Putamen (tissue), 1 donor: ENCODE measurements at regions not wholly inside any gene's neighbourhood (a gene's known extent, or its start where the extent isn't known, plus 50 kb on each side); places are given as distances from the start of the nearest gene placed in this dataset.

ENCODE experiments used
- DNase-seq: peaks from one replicate; pipeline ENCODE4 v3.0.0-alpha.2; 2016; ENCODE audit warnings: low spot score

DNA sequence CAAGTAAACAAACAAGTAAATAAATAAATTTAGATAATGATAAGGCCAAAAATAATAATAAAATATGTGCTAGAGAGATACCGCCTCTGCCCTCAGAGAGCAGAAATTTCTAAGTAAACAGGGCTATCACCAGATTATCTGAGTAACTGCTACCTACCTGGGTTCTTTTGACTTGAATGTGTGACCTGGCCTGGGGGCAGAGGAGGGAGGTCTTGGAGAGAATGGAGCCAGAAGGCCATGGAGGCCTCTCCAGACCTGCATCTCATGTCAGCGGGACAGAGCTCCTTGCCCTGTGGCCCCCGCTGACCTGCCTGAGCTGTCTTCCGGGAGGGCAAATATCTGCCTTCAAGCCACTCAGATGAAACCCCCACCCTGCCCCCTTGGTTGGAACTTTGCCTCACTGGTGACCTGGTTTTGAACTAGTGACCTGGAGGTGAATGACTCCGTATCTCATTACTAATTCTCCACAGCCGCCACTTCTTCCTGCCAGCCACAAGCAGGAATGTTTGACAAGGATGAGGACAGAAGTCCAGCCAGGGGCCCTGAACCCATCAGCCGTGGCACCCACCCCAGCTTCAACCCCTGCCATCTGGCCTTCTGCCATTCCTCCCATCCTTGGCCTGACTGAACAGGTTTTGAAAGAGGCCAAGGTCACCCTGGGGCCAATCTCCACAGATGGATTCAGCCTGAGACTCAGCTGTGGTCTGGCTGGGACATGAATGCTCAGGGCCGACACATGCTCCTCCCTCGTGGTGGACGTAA is 86.8 kb upstream of the PARP11 start:
- no peak for DNase-seq

GRCh38 chr12:3958534-3958933 is 85.3 kb upstream of the PARP11 start:
- no peak for DNase-seq

- no peak for DNase-seq
Measured at GRCh38 chr12:3951380-3952135, 78.4 kb upstream of the PARP11 start.

- DNase-seq, result no peak
Measured at GRCh38 chr12:3950714-3951320, 77.6 kb upstream of the PARP11 start.

- DNase-seq, result no peak
Measured at GRCh38 chr12:3947781-3948180, 74.6 kb upstream of the PARP11 start.

DNA sequence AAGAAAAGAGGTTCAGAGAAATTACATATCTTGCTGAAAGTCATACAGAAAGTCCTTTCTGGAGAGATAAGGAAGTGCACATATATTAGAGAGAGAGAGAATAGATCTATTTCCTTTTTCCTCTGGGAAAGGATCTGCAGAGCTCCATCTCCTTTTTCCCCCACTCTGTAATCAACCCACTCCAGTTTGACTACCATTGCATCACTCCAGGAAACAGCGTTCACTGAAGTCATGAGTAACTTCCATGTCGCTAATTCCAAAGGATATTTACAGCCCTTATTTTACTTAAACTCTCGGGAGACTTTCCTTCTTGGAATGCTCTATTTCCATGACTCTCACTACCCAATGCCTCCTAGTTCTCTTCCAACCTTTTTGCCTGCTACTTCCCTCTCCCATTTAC is 72.5 kb upstream of the PARP11 start:
- no peak for DNase-seq

DNA sequence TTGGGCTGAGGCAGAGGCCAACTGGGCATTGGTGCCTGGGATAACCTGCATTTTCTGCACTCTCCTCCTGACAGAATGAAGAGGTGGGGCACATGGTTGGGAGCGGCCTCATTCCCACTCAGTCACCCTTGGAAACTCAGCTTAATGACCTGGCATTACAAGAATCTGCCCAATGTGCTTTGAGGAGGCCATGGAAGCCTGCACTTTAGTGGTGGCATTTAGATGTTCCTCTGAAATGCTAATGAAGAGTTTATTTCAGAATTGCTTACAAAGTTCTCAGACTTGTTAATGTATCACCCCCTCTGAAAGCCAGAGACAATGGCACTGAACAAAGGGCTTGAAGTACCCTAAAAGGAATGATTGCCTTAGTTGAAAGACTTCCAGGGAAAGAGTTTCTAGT is 71.4 kb upstream of the PARP11 start:
- DNase-seq, result no peak

DNA sequence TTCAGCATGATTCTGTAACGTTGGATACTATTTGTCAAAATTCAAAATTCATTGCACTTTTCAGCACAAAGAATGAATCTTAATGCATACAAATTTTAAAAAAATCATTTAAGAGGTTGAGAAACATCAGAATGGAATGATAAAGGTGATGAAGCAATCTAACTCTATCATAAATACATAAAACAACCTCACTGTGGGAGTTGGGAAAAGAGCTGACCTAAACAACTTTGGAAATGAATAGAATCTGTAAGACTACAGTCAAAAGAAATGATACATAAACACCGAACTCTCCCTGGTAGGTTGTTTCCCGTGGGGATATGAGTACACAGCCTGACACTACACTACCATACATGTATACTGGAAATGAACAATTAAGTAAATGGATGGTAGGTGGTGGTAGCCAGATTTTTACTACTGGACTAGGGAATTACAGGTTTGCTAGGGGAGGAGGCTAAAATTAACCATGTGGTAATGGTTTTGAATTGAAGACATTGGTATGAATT is 64.9 kb upstream of the PARP11 start:
- no peak for DNase-seq

DNA sequence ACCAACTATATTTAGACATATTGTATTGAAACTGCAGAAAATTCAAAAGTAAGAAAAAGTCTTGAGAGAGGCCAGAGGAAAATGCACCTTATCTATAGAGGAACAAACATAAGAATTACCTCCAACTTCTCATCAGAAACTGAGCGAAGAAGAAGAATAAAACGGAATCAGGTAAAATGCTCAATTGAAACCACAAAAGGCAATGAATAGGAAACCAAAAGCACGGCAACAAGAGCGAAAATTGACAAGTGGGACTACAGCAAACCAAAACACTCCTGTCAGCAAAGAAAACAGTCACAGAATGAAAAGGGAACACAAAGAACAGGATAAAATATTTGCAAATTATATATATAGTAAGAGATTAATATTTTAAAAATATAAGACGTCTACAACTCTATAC is 61.9 kb upstream of the PARP11 start:
- DNase-seq, result no peak

DNA sequence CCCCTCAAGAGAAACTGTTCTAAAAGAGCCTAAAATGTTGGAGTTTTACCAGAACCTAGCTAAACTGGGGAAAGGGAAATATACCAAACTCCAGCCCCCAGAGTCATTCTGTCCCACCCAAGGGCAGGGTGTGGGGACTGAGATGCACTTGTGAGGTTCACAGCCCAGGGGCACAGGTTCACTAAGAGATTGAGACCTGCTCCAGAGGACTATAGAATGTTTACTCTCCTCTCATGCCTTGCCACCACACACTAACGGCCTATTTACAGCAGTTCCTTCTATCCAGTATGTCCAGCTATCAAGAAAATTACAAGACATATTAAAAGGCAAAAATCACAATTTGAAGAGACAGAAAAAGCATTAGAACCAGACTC is 60.6 kb upstream of the PARP11 start:
- DNase-seq, result no peak

GRCh38 chr12:3933074-3933818 is 60.0 kb upstream of the PARP11 start:
- no peak for DNase-seq

DNA sequence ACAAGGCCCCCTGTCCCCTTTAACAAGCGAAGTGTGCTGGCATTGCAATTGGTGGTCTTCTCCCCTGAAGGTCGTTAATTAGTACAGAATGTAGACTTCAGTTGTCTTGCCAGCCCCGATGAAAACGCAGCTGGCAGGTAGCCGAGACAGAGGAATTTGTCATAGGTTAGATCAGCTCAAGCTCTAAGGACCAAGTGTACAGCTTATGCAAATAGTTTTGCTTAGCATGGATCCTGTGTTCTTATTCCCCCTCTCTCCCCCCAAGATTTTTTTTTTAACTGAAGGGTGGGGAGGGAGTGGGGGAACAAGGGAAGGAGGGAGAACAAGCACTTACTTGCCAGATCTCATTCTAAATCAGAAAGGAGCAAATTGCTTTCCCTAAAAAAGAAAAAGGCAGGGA is 58.6 kb upstream of the PARP11 start:
- DNase-seq, result no peak

DNA sequence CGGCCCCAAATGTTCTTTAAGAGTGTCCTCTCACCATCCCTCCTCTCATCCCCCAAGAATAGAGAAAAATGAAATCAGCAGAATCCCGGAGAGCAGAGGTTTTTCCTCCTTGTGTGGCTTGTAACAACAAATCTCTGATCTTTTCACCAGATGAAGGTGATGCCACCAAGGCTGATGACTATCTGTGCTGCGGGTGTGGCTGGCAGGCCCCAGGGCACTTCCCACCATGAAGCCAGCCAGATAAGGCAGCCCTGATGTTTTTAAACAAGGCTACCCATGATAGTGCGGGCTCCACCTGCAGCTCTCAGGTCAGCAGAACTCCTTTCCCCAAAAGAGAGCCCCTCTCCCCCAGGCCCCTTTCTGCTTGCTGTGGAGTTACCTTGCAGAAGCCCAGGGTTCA is 58.0 kb upstream of the PARP11 start:
- no peak for DNase-seq

GRCh38 chr12:3929875-3930615 is 56.8 kb upstream of the PARP11 start:
- DNase-seq, result no peak

- no peak for DNase-seq
Measured at GRCh38 chr12:3928538-3929184, 55.5 kb upstream of the PARP11 start.

GRCh38 chr12:3925621-3926020 is 52.4 kb upstream of the PARP11 start:
- DNase-seq, result no peak

GRCh38 chr12:3924761-3925160 is 51.6 kb upstream of the PARP11 start:
- DNase-seq, result no peak

DNA sequence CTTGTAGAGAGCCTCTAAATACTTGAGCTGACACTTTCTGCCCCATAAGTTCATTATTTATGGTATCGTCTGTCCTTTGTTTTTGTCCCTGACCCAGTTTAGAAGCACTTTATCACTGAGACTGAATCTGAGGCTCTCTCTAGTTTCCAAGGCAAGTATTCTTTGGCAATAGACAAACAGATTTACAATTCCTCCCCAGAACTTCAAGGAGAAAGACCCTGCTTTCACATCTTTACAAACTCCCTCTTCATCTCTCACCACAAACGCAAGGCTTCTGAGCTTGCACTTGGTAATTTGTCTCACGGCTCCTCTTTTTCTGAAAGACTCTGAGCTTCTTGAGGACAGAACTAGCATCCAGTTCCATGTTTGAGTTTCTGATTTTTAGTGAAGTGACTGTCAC is 49.8 kb upstream of the PARP11 start:
- DNase-seq, result no peak
